A549 (cell line): ENCODE measurements at regions not wholly inside any gene's neighbourhood (a gene's known extent, or its start where the extent isn't known, plus 50 kb on each side); places are given as distances from the start of the nearest gene placed in this dataset.

Source experiments
- CBX8 ChIP-seq: fragments of 200-600 bp; sonication (generic); IDR thresholded peaks from 2 replicates; pipeline ENCODE4 v1.6.1; 2016
- CHD4 ChIP-seq: fragments of 200-600 bp; sonication (generic); IDR thresholded peaks from 2 replicates; pipeline ENCODE4 v1.6.1; 2016; ENCODE audit warnings: antibody characterized with exemption, mild to moderate bottlenecking, borderline replicate concordance
- CTCF ChIP-seq: fragments of >200 bp; sonication (Bioruptor Twin); formaldehyde crosslinking; IDR thresholded peaks from 3 replicates; pipeline ENCODE4 v1.5.1; 2016
- HDAC2 ChIP-seq: fragments of 200-600 bp; sonication (generic); IDR thresholded peaks from 2 replicates; pipeline ENCODE4 v1.6.1; 2016
- KDM1A ChIP-seq: fragments of 200-600 bp; sonication (generic); IDR thresholded peaks from 2 replicates; pipeline ENCODE4 v1.6.1; 2016; ENCODE audit warnings: low read depth, mild to moderate bottlenecking
- PBX3 ChIP-seq: IDR thresholded peaks from 2 replicates; pipeline ENCODE4 v1.6.1; 2012
- POLR2A ChIP-seq: IDR thresholded peaks from 2 replicates; pipeline ENCODE4 v1.6.1; 2012; ENCODE audit warnings: mild to moderate bottlenecking, low read length
- RARB ChIP-seq: fragments of 250-450 bp; sonication (Bioruptor Pico); IDR thresholded peaks from 2 replicates; pipeline ENCODE4 v1.8.0; 2021; ENCODE audit warnings: mild to moderate bottlenecking, moderate library complexity

- TF ChIP-seq PBX3 (no peak), KDM1A (no peak), CTCF (no peak), CHD4 (no peak), HDAC2 (no peak), RARB (CRISPR knock-in tag) (no peak), CBX8 (no peak), POLR2A (no peak)
These were observed 185.6 kb downstream of the C7orf25 start for GRCh38 chr7:42726066-42726785.
